T follicular helper cell (primary cell): ENCODE measurements at regions not wholly inside any gene's neighbourhood (a gene's known extent, or its start where the extent isn't known, plus 50 kb on each side); places are given as distances from the start of the nearest gene placed in this dataset.
"Not testable (repeated sequence)": the region's sequence is repeated elsewhere in the genome, so short reads cannot be mapped to it uniquely, and the experiment has no call there.

ENCODE experiments used
- DNase-seq: peaks from one replicate; pipeline ENCODE4 v3.0.0-alpha.2; 2020; ENCODE audit warnings: low read depth

GRCh38 chr21:18114810-18115209 is 129.8 kb upstream of the CHODL start:
- DNase-seq, result no peak

GRCh38 chr21:18104802-18105201 is 139.8 kb upstream of the CHODL start:
- no peak for DNase-seq

- not testable (repeated sequence) for DNase-seq
Measured at GRCh38 chr21:18096413-18096812, 148.2 kb upstream of the CHODL start.

GRCh38 chr21:18089786-18090185 is 154.8 kb upstream of the CHODL start:
- no peak for DNase-seq

GRCh38 chr21:18070392-18070791 is 174.2 kb upstream of the CHODL start:
- no peak for DNase-seq

GRCh38 chr21:18069875-18070274 is 174.8 kb upstream of the CHODL start:
- no peak for DNase-seq

GRCh38 chr21:18060402-18060801 is 184.2 kb upstream of the CHODL start:
- no peak for DNase-seq

GRCh38 chr21:18058731-18059398 is 185.8 kb upstream of the CHODL start:
- no peak for DNase-seq

GRCh38 chr21:18053151-18053550 is 191.5 kb upstream of the CHODL start:
- DNase-seq, result no peak

- DNase-seq, result no peak
Measured at GRCh38 chr21:18049461-18049860, 195.2 kb upstream of the CHODL start.

GRCh38 chr21:18041012-18041411 is 203.6 kb upstream of the CHODL start:
- no peak for DNase-seq

GRCh38 chr21:18030248-18030647 is 211.1 kb upstream of the C21orf91 start:
- DNase-seq, result no peak

GRCh38 chr21:18026359-18026758 is 207.2 kb upstream of the C21orf91 start:
- DNase-seq, result no peak

GRCh38 chr21:18023711-18024110 is 204.6 kb upstream of the C21orf91 start:
- DNase-seq, result no peak

GRCh38 chr21:18023157-18023556 is 204.0 kb upstream of the C21orf91 start:
- DNase-seq, result no peak

GRCh38 chr21:18007121-18007520 is 188.0 kb upstream of the C21orf91 start:
- DNase-seq, result no peak

GRCh38 chr21:18006691-18007090 is 187.5 kb upstream of the C21orf91 start:
- no peak for DNase-seq

- no peak for DNase-seq
Measured at GRCh38 chr21:18002393-18002792, 183.2 kb upstream of the C21orf91 start.

GRCh38 chr21:18000981-18001686 is 182.0 kb upstream of the C21orf91 start:
- no peak for DNase-seq

GRCh38 chr21:17998599-17998998 is 179.4 kb upstream of the C21orf91 start:
- not testable (repeated sequence) for DNase-seq

GRCh38 chr21:17989780-17990179 is 170.6 kb upstream of the C21orf91 start:
- DNase-seq, result no peak

GRCh38 chr21:17988102-17988437 is 168.9 kb upstream of the C21orf91 start:
- DNase-seq, result no peak

GRCh38 chr21:17987382-17988101 is 168.4 kb upstream of the C21orf91 start:
- DNase-seq, result no peak
